Activated naive CD4-positive, alpha-beta T cell treated with anti-CD3 and anti-CD28 coated beads, Interleukin-2, amount 10 ng/mL, durations not matched to agents 7 days and 5 days (primary cell): ENCODE measurements at regions not wholly inside any gene's neighbourhood (a gene's known extent, or its start where the extent isn't known, plus 50 kb on each side); places are given as distances from the start of the nearest gene placed in this dataset.

ENCODE experiments used
- CTCF ChIA-PET: fragments of 350-600 bp; sonication (Branson Sonifier 250); formaldehyde crosslinking; loops from one replicate; lab custom pipeline; 2021; ENCODE audit warnings: antibody characterized with exemption; lab: Charles Lee
- DNase-seq: peaks from one replicate; pipeline ENCODE4 v3.0.0-alpha.2; 2020
- H3K27ac Mint-ChIP-seq: one replicate; pipeline ENCODE4 v1.8.0; 2021; ENCODE audit warnings: mild to moderate bottlenecking, moderate library complexity, mixed read lengths
- H3K27me3 Mint-ChIP-seq: one replicate; pipeline ENCODE4 v1.8.0; 2021; ENCODE audit warnings: mild to moderate bottlenecking, mixed read lengths
- H3K36me3 Mint-ChIP-seq: one replicate; pipeline ENCODE4 v1.8.0; 2021; ENCODE audit warnings: mixed read lengths
- H3K4me1 Mint-ChIP-seq: one replicate; pipeline ENCODE4 v1.8.0; 2021; ENCODE audit warnings: mixed read lengths
- H3K4me3 Mint-ChIP-seq: one replicate; pipeline ENCODE4 v1.8.0; 2021; ENCODE audit warnings: mild to moderate bottlenecking, moderate library complexity, mixed read lengths
- H3K9me3 Mint-ChIP-seq: one replicate; pipeline ENCODE4 v1.8.0; 2021; ENCODE audit warnings: mixed read lengths

DNA sequence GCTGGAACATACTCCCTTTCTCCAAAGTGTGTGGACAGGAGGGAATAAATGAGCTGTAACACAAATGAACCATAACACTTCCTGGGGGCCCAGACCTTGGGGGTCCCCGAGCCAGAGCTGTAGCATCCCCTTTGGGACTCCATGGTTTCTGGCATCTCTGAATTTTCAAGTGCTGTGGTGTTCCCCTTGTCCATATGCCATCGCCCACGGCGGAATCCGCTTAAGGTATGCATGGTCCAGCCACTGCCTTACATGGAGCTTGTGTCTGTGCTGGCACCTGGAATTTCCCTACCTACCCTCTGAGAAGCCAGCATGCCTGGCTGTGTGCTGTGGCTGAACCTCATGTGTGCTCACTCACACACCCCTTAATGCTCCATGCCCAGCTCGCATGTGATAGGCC lies 943.6 kb downstream of the SLITRK1 start:
- Mint-ChIP-seq H3K27me3 (no peaks in the 10 kb centered on the region), H3K4me1 (no peaks in the 10 kb centered on the region), H3K36me3 (no peaks in the 10 kb centered on the region), H3K4me3 (no peak overlapping the region), H3K9me3 (peaks cover 2% of the 10 kb centered on the region), H3K27ac (no peak overlapping the region)
- CTCF ChIA-PET = no interaction called here
- DNase-seq = no peak

DNA sequence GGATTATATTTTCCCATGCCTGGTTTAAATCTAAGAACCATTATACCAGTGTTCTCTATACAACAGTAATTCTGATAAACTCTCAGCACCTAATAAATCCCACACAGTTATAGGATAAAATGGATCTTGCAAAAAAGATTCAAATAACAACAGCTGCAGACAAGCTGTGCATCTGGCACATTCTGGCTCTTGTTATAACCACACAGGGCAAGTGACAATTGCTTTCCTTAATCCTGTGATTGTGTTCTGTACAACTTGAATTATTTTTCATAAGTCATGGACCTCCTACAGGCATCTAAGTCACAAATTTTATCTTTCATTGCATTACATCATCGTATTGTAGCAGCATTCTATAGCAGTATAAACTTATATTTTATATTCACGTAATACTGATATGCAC lies 948.3 kb downstream of the SLITRK1 start:
- Mint-ChIP-seq H3K4me1 (no peaks in the 10 kb centered on the region), H3K4me3 (no peak overlapping the region), H3K9me3 (peaks cover 2% of the 10 kb centered on the region), H3K27me3 (no peaks in the 10 kb centered on the region), H3K36me3 (no peaks in the 10 kb centered on the region), H3K27ac (no peak overlapping the region)
- no peak for DNase-seq
- CTCF ChIA-PET = no interaction called here

DNA sequence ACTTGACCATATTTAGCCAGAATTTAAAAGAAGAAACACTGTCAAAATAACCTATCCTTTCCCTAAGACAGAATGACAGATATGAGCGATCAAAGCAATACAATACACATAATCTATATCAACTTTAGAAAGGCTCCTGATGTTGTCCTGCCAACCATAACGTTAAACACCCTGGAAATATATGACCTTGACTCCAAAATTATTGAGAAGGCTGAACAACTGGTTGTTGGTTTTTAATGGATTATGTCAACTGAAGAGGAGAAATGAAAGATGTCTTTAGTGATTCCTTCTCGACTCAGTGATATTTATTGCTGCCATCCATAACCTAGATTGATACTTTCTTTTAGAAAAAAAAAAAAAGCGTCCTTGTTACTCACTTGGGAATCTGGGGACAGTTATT lies 957.2 kb downstream of the SLITRK1 start:
- DNase-seq = no peak
- Mint-ChIP-seq H3K4me1 (no peaks in the 10 kb centered on the region), H3K4me3 (no peak overlapping the region), H3K27me3 (no peaks in the 10 kb centered on the region), H3K9me3 (no peaks in the 10 kb centered on the region), H3K27ac (no peak overlapping the region), H3K36me3 (no peaks in the 10 kb centered on the region)
- CTCF ChIA-PET = no interaction called here

DNA sequence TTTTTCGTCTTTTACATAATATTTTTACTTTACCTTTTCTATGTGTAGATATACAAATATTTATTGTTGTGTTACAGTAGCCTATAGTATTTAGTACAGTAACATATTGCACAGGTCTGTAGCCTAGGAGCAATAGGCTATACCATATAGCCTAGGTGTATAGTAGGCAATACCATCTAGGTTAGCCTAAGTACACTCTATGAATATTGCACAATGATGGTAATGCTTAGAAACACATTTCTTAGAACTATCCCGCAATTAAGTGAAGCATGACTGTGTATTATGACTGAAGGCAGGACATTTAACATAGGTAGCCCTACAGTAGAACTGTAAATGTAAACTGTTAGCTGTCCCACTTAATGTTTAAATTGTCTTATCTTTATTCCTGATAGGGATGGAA lies 964.3 kb downstream of the SLITRK1 start:
- Mint-ChIP-seq H3K9me3 (peaks cover 3% of the 10 kb centered on the region), H3K27me3 (no peaks in the 10 kb centered on the region), H3K4me1 (no peaks in the 10 kb centered on the region), H3K27ac (no peak overlapping the region), H3K36me3 (no peaks in the 10 kb centered on the region), H3K4me3 (no peak overlapping the region)
- CTCF ChIA-PET = no interaction called here
- DNase-seq = no peak

DNA sequence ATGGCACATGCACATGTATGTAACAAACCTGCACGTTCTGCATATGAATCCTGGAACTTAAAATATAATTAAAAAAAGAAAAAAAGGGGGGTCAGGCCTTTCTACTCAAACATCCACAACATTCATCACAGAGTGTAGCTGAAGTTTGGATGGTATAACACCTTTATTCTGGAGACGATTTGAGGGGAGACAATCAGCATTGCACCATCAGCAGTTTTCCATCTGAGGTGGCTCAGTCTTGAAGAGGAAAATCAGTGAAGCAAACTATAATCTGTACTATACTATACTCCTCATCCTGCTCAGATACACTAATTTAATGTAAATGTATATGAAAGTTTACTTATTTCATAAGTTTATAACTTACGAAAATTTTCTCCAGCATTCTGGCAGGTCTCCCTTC lies 969.7 kb downstream of the SLITRK1 start:
- Mint-ChIP-seq H3K9me3 (peaks cover 7% of the 10 kb centered on the region), H3K36me3 (no peaks in the 10 kb centered on the region), H3K27ac (no peak overlapping the region), H3K4me3 (no peak overlapping the region), H3K4me1 (no peaks in the 10 kb centered on the region), H3K27me3 (no peaks in the 10 kb centered on the region)
- CTCF ChIA-PET = no interaction called here
- DNase-seq = no peak

DNA sequence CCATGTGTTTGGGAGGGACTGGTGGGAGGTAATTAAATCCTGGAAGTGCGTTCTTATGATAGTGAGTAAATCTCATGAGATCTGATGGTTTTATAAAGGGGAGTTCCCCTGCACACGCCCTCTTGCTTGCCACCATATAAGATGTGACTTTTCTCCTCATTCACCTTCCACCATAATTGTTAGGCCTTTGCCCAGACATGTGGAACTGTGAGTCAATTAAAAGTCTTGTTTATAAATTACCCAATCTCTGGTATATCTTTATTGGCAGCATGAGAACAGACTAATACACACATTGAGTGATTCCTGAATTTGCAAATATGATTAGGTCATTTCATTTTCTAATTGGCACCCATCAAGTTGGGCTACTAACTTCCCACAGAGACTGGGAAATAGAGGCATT lies 977.2 kb downstream of the SLITRK1 start:
- CTCF ChIA-PET = no interaction called here
- no peak overlapping the region for H3K4me3 Mint-ChIP-seq
- H3K27me3 Mint-ChIP-seq = no peaks in the 10 kb centered on the region
- no peak for DNase-seq
- no peak overlapping the region for H3K27ac Mint-ChIP-seq
- H3K9me3 Mint-ChIP-seq = peaks cover 6% of the 10 kb centered on the region
- H3K36me3 Mint-ChIP-seq = no peaks in the 10 kb centered on the region
- H3K4me1 Mint-ChIP-seq = no peaks in the 10 kb centered on the region

DNA sequence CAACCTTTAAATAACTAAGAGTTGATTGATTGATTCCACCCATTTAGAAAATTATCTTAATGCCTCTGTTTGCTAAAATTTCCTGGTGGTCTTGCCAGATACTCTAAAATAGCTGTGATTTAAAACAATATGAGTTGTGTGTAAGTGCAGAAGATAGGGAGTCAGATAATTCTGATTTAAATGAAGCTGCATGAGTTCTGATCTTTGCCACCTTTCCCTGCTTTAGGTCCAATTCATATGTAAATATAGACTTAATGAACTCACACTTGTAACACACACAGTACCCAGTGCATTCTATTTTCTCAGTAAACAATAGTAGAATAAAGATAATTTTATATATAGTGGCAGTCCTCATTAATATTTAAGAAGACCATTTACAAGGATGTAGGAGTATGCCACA lies 981.8 kb downstream of the SLITRK1 start:
- H3K36me3 Mint-ChIP-seq = no peaks in the 10 kb centered on the region
- CTCF ChIA-PET = no interaction called here
- H3K27ac Mint-ChIP-seq = no peak overlapping the region
- H3K4me3 Mint-ChIP-seq = no peak overlapping the region
- H3K9me3 Mint-ChIP-seq = peaks cover 3% of the 10 kb centered on the region
- no peaks in the 10 kb centered on the region for H3K4me1 Mint-ChIP-seq
- DNase-seq = no peak
- H3K27me3 Mint-ChIP-seq = no peaks in the 10 kb centered on the region

DNA sequence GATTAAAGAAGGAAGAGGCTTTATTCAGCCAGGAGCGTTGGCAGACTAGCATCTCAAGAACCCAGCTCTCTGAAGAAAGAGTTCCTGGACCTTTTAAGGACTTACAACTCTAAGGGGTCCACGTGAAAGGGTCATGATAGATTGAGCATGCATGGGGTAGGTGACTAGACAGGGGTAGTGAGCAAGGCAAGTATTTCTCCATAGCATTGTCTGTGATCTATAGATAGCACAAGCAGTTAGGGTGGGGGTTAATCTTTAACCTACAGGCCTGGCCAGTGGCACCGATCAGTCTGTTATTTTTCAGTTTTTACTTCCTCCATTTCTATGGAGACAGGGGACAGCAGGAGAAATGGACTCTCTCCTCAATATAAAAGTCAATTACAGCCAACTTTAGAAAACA lies 983.7 kb downstream of the SLITRK1 start:
- H3K4me3 Mint-ChIP-seq = no peak overlapping the region
- H3K27ac Mint-ChIP-seq = no peak overlapping the region
- no peaks in the 10 kb centered on the region for H3K27me3 Mint-ChIP-seq
- CTCF ChIA-PET = no interaction called here
- H3K9me3 Mint-ChIP-seq = peaks cover 2% of the 10 kb centered on the region
- no peak for DNase-seq
- no peaks in the 10 kb centered on the region for H3K4me1 Mint-ChIP-seq
- no peaks in the 10 kb centered on the region for H3K36me3 Mint-ChIP-seq

DNA sequence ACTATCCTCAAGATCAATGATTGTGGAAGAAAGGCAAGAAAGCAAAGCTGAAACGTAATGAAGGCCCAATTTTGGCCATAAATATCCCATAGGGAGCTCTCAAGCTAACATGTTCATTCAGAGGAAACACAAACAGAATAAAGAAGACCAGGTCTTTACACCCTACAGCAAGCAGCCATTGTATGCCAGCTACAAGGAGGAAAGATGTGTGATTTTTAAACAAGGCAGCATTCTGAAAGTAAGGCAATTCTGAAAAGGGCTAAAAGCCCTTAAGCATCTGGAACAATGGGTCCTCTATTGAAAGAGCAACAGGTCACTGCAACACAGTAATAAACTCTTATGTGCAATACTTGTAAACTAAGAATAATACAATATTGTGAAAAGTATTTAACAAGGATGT lies 1002.4 kb downstream of the SLITRK1 start:
- H3K4me1 Mint-ChIP-seq = no peaks in the 10 kb centered on the region
- CTCF ChIA-PET = no interaction called here

DNA sequence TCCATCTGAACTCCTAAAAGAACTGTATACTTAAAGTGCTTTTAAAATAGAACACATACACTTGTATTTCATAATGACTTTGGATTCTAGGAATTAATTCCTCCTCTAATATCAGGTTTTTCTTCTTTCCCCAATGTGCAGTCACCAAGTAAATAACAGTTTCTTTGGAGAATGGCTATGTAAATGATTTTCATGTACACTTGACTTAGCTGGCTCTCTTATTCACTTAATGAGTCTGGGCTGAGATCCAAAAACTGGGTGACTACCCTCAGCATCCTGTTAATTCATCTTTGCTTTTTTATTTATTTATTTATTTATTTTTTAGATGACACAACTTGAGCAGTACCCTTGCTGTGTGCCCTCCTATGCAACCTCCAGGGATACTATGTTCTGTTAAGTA lies 1003.7 kb downstream of the SLITRK1 start:
- no peak for DNase-seq
- CTCF ChIA-PET = no interaction called here
- no peaks in the 10 kb centered on the region for H3K36me3 Mint-ChIP-seq
- no peaks in the 10 kb centered on the region for H3K4me1 Mint-ChIP-seq
- no peaks in the 10 kb centered on the region for H3K27me3 Mint-ChIP-seq
- peaks cover 12% of the 10 kb centered on the region for H3K9me3 Mint-ChIP-seq
- H3K27ac Mint-ChIP-seq = no peak overlapping the region
- H3K4me3 Mint-ChIP-seq = no peak overlapping the region

More for the DNA sequence above, 1002.4 kb downstream of the SLITRK1 start:
- DNase-seq = no peak
- Mint-ChIP-seq H3K4me3 (no peak overlapping the region), H3K27ac (no peak overlapping the region), H3K27me3 (no peaks in the 10 kb centered on the region), H3K36me3 (no peaks in the 10 kb centered on the region), H3K9me3 (peaks cover 6% of the 10 kb centered on the region)

DNA sequence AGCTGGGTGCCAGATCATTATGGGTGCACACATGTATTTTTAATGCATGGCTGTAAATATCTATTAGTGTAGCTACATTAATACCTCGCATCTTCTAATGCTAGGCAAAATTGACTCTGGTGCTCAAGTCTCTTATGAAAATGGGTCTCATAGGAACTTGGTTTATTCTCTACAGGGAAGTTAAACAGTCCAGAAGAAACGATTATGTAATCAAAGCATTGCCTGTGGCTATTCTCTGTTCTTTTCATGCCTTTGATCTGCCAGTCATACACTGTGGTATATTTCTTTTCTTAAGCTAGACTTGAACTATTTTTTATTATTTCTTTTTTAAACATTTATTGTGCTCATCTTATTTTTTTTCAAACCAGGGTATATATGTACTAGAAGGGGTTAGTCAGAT lies 1015.0 kb downstream of the SLITRK1 start:
- Mint-ChIP-seq H3K27me3 (no peaks in the 10 kb centered on the region), H3K36me3 (no peaks in the 10 kb centered on the region), H3K4me3 (no peak overlapping the region), H3K4me1 (no peaks in the 10 kb centered on the region), H3K9me3 (peaks cover 4% of the 10 kb centered on the region), H3K27ac (no peak overlapping the region)
- DNase-seq = no peak
- CTCF ChIA-PET = no interaction called here

DNA sequence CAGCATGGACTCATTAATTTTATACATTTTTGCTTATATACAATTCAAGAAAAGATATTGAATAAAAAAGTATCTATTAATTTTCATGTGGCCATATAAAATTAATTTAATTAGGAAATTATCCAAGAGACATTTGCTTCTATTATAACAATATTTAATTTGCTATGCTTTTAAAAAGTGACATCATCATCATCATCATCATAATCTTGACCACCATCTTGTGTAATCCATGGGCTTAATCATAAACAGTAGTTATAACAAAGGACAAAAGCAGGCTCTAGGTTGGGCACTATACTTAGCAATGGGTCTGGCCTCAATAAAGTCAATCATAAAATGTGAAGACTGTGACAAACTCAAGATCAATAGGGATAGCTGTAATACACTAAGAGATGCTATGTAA lies 1031.6 kb downstream of the SLITRK1 start:
- H3K27me3 Mint-ChIP-seq = no peaks in the 10 kb centered on the region
- CTCF ChIA-PET = no interaction called here
- H3K27ac Mint-ChIP-seq = no peak overlapping the region
- peaks cover 3% of the 10 kb centered on the region for H3K9me3 Mint-ChIP-seq
- H3K4me1 Mint-ChIP-seq = no peaks in the 10 kb centered on the region
- no peak for DNase-seq
- H3K36me3 Mint-ChIP-seq = no peaks in the 10 kb centered on the region
- no peak overlapping the region for H3K4me3 Mint-ChIP-seq

DNA sequence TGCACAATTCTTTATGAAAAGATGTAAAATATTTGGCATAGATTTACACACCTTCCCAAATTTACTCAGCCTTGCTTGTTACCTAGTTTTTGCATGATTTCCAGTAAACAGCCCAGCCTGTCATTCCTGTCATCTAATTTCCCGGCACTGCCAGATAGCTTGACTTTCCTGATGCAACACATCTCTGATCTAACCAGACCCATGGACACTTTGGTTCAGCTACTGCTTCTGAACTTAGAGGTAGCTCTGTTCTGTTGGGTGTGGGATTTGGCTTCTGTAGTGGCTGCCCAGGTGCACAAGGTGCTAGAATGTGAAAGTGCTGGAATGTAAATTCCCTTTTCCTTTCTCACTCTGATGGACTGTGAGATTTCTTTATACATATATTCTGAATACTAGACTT lies 1033.5 kb downstream of the SLITRK1 start:
- no peaks in the 10 kb centered on the region for H3K36me3 Mint-ChIP-seq
- CTCF ChIA-PET = no interaction called here
- H3K4me1 Mint-ChIP-seq = no peaks in the 10 kb centered on the region
- no peak overlapping the region for H3K27ac Mint-ChIP-seq
- no peaks in the 10 kb centered on the region for H3K27me3 Mint-ChIP-seq
- peaks cover 3% of the 10 kb centered on the region for H3K9me3 Mint-ChIP-seq
- H3K4me3 Mint-ChIP-seq = no peak overlapping the region
- no peak for DNase-seq

DNA sequence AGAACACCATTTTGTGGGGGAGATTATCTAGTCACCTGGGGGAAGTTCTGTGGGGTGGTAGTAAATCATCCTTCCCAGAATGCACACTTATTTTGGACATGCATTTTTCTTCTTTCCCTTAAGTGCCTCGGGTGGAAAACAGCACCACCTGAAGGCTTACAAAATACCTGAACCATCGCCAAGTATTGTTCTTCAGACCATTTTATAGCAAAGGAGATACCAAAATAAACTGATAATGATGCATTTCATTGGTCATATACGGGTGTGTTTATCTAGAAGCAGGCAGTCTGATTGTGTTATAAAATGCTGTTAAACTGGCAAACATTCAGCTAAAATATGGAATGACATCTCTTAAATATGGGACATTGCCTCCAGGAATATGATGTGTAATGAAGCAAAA lies 1034.7 kb downstream of the SLITRK1 start:
- Mint-ChIP-seq H3K27ac (no peak overlapping the region), H3K4me3 (no peak overlapping the region), H3K27me3 (no peaks in the 10 kb centered on the region), H3K4me1 (no peaks in the 10 kb centered on the region), H3K9me3 (peaks cover 3% of the 10 kb centered on the region), H3K36me3 (no peaks in the 10 kb centered on the region)
- DNase-seq = no peak
- CTCF ChIA-PET = no interaction called here

DNA sequence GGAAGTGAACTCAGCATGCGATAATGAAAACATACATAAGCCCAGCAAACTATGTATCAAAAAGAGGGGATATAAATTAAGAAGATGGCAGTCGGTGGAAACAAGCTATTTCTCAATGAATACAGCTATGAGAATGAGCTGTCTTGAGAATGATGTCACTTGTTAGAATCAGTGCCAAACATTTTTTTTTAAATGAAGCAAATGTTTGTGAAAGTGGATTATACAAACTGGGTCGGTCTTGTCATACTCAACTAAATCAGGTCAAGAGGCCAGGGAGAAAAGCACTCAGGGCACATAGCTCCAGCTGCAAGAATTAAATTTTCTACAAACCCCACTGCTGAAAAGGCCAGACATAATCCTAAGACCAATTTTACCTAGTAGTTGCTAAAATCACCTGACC lies 1048.4 kb downstream of the SLITRK1 start:
- no peaks in the 10 kb centered on the region for H3K36me3 Mint-ChIP-seq
- H3K4me3 Mint-ChIP-seq = no peak overlapping the region
- no peak overlapping the region for H3K27ac Mint-ChIP-seq
- no peaks in the 10 kb centered on the region for H3K4me1 Mint-ChIP-seq
- no peaks in the 10 kb centered on the region for H3K27me3 Mint-ChIP-seq
- CTCF ChIA-PET = no interaction called here
- DNase-seq = no peak
- H3K9me3 Mint-ChIP-seq = no peaks in the 10 kb centered on the region

DNA sequence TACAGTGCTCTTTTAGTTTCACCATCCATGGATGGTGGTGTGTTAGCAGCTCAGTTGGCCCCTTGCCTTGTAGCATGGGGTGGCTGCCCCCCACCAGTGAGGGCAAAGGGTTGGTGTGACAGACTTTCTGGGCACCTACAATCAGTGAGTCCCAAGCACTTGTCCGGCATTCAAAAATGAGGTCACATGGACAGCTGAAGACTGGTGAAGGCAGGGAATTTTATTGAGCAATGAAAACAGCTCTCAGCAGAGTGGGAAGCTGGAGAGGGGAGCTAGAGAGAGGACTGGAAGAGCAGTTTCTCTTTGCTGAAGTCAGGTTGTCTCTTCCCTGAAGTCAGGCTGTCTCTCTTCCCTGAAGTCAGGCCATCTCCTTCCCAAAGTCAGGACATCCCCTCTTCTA lies 1053.2 kb downstream of the SLITRK1 start:
- H3K27me3 Mint-ChIP-seq = no peaks in the 10 kb centered on the region
- CTCF ChIA-PET = no interaction called here
- DNase-seq = no peak
- H3K36me3 Mint-ChIP-seq = no peaks in the 10 kb centered on the region
- no peak overlapping the region for H3K27ac Mint-ChIP-seq
- H3K9me3 Mint-ChIP-seq = peaks cover 6% of the 10 kb centered on the region
- no peaks in the 10 kb centered on the region for H3K4me1 Mint-ChIP-seq
- no peak overlapping the region for H3K4me3 Mint-ChIP-seq
